H9 (cell line): ENCODE measurements at regions not wholly inside any gene's neighbourhood (a gene's known extent, or its start where the extent isn't known, plus 50 kb on each side); places are given as distances from the start of the nearest gene placed in this dataset.

Experiments
- DNase-seq: peaks from one replicate; pipeline ENCODE4 v3.0.0-alpha.2; 2017
- H2AFZ ChIP-seq: one replicate; pipeline ENCODE4 v1.6.1; 2013; ENCODE audit warnings: mild to moderate bottlenecking, low read length, control low read depth, moderate library complexity
- H2AK5ac ChIP-seq: 2 replicates; pipeline ENCODE4 v1.6.1; 2013; ENCODE audit warnings: low read length, control low read depth, mixed read lengths; ENCODE audit not compliant: insufficient read length
- H2BK120ac ChIP-seq: one replicate; pipeline ENCODE4 v1.6.1; 2013; ENCODE audit warnings: low read depth, mild to moderate bottlenecking, low read length, control low read depth, inconsistent platforms; ENCODE audit not compliant: poor library complexity, severe bottlenecking
- H2BK12ac ChIP-seq: 2 replicates; pipeline ENCODE4 v1.6.1; 2013; ENCODE audit warnings: low read length, control low read depth, mixed read lengths, low read depth; ENCODE audit not compliant: insufficient read length
- H2BK15ac ChIP-seq: 2 replicates; pipeline ENCODE4 v1.6.1; 2013; ENCODE audit warnings: low read depth, low read length, control low read depth
- H2BK20ac ChIP-seq: one replicate; pipeline ENCODE4 v1.6.1; 2013; ENCODE audit warnings: low read depth, mild to moderate bottlenecking, low read length, control low read depth, inconsistent platforms; ENCODE audit not compliant: poor library complexity, severe bottlenecking
- H2BK5ac ChIP-seq: 2 replicates; pipeline ENCODE4 v1.6.1; 2013; ENCODE audit warnings: low read length, control low read depth, mixed read lengths; ENCODE audit not compliant: insufficient read length
- H3K14ac ChIP-seq: 2 replicates; pipeline ENCODE4 v1.6.1; 2013; ENCODE audit warnings: low read length, control low read depth; ENCODE audit not compliant: insufficient read depth
- H3K18ac ChIP-seq: 2 replicates; pipeline ENCODE4 v1.6.1; 2013; ENCODE audit warnings: low read depth, mild to moderate bottlenecking, mixed read lengths, low read length, control low read depth; ENCODE audit not compliant: insufficient read length
- H3K23ac ChIP-seq: 2 replicates; pipeline ENCODE4 v1.6.1; 2013; ENCODE audit warnings: low read length, control low read depth, mixed read lengths, low read depth; ENCODE audit not compliant: insufficient read length
- H3K23me2 ChIP-seq: 2 replicates; pipeline ENCODE4 v1.6.1; 2013; ENCODE audit warnings: low read depth, mild to moderate bottlenecking, mixed read lengths, low read length, control low read depth; ENCODE audit not compliant: insufficient read length, poor library complexity, severe bottlenecking
- H3K27ac ChIP-seq: 2 replicates; pipeline ENCODE4 v1.5.1; 2013; ENCODE audit warnings: low read length, control low read depth, mixed read lengths, low read depth; ENCODE audit not compliant: insufficient read length
- H3K27me3 ChIP-seq: 2 replicates; pipeline ENCODE4 v1.6.1; 2013; ENCODE audit warnings: low read length, control low read depth, inconsistent platforms; ENCODE audit not compliant: insufficient read depth
- H3K4ac ChIP-seq: 2 replicates; pipeline ENCODE4 v1.6.1; 2013; ENCODE audit warnings: low read depth, mild to moderate bottlenecking, control low read depth, inconsistent platforms, low read length, moderate library complexity
- H3K4me1 ChIP-seq: 2 replicates; pipeline ENCODE4 v1.6.1; 2013; ENCODE audit warnings: low read length, control low read depth, inconsistent platforms; ENCODE audit not compliant: insufficient read depth
- H3K4me2 ChIP-seq: 2 replicates; pipeline ENCODE4 v1.6.1; 2013; ENCODE audit warnings: low read length, control low read depth, mixed read lengths; ENCODE audit not compliant: insufficient read length, insufficient read depth
- H3K56ac ChIP-seq: 2 replicates; pipeline ENCODE4 v1.6.1; 2013; ENCODE audit warnings: low read depth, mild to moderate bottlenecking, mixed read lengths, low read length, control low read depth; ENCODE audit not compliant: insufficient read length
- H3K79me1 ChIP-seq: 2 replicates; pipeline ENCODE4 v1.6.1; 2013; ENCODE audit warnings: low read depth, mild to moderate bottlenecking, moderate library complexity, low read length, control low read depth, inconsistent platforms; ENCODE audit not compliant: insufficient read depth, poor library complexity, severe bottlenecking
- H3K79me2 ChIP-seq: 2 replicates; pipeline ENCODE4 v1.6.1; 2013; ENCODE audit warnings: low read length, control low read depth, inconsistent platforms; ENCODE audit not compliant: insufficient read depth
- H3K9ac ChIP-seq: 2 replicates; pipeline ENCODE4 v1.6.1; 2013; ENCODE audit warnings: low read length, control low read depth, mixed read lengths; ENCODE audit not compliant: insufficient read length; ENCODE audit errors: extremely low read depth
- H3K9me3 ChIP-seq: one replicate; pipeline ENCODE4 v1.6.1; 2013; ENCODE audit warnings: low read depth, low read length, inconsistent platforms; ENCODE audit not compliant: control insufficient read depth
- H3T11ph ChIP-seq: one replicate; pipeline ENCODE4 v1.6.1; 2013; ENCODE audit warnings: mild to moderate bottlenecking, low read length, control low read depth, inconsistent platforms
- H4K20me1 ChIP-seq: one replicate; pipeline ENCODE4 v1.6.1; 2013; ENCODE audit not compliant: control insufficient read depth, insufficient read length, insufficient read depth
- H4K5ac ChIP-seq: 2 replicates; pipeline ENCODE4 v1.6.1; 2013; ENCODE audit warnings: low read depth, mild to moderate bottlenecking, mixed read lengths, low read length, control low read depth; ENCODE audit not compliant: insufficient read length
- H4K8ac ChIP-seq: replicated peaks from 2 replicates; pipeline ENCODE4 v1.6.1; 2013; ENCODE audit warnings: low read length, control low read depth, mixed read lengths, low read depth; ENCODE audit not compliant: insufficient read length
- H4K91ac ChIP-seq: 2 replicates; pipeline ENCODE4 v1.6.1; 2013; ENCODE audit warnings: low read depth, mild to moderate bottlenecking, moderate library complexity, mixed read lengths, low read length, control low read depth; ENCODE audit not compliant: insufficient read length
- H3K27ac Mint-ChIP-seq, 3 experiments: 2 replicates in 2 of 3; 3 replicates in 1 of 3; pipeline ENCODE4 v1.8.0; 2020 to 2021; ENCODE audit warnings: mixed read lengths in 3 of 3, mild to moderate bottlenecking in 1 of 3, moderate library complexity in 1 of 3
- H3K27me3 Mint-ChIP-seq: 2 replicates; pipeline ENCODE4 v1.8.0; 2021; ENCODE audit warnings: low read depth, mild to moderate bottlenecking, moderate library complexity, mixed read lengths
- H3K36me3 Mint-ChIP-seq, 3 experiments: 2 replicates in 2 of 3; 3 replicates in 1 of 3; pipeline ENCODE4 v1.8.0; 2020 to 2021; ENCODE audit warnings: low read depth in 3 of 3, mixed read lengths in 3 of 3; ENCODE audit not compliant: insufficient read depth in 1 of 3
- H3K4me1 Mint-ChIP-seq, 2 experiments: 2 replicates each; pipeline ENCODE4 v1.8.0; 2020; ENCODE audit warnings: mixed read lengths in 2 of 2
- H3K4me3 Mint-ChIP-seq, 2 experiments: 2 replicates in 1 of 2; 3 replicates in 1 of 2; pipeline ENCODE4 v1.8.0; 2020 to 2021; ENCODE audit warnings: mild to moderate bottlenecking in 2 of 2, mixed read lengths in 2 of 2, moderate library complexity in 1 of 2
- H3K9me3 Mint-ChIP-seq, 2 experiments: 2 replicates in 1 of 2; 3 replicates in 1 of 2; pipeline ENCODE4 v1.8.0; 2020; ENCODE audit warnings: mild to moderate bottlenecking in 2 of 2, mixed read lengths in 2 of 2, moderate library complexity in 1 of 2
- WGBS: extraction: QIAGEN DNeasy Blood & Tissue Kit; methylation state at CpG from one replicate; pipeline ENCODE4 v1.1.7; 2013; ENCODE audit warnings: missing lambda C conversion rate, low lambda C conversion rate, mixed read lengths; ENCODE audit not compliant: insufficient read length; ENCODE audit errors: extremely low coverage; 5-methylcytosine and 5-hydroxymethylcytosine counted together
- TF ChIP-seq, protein P1 (sequence below): fragments of 200-600 bp; sonication (generic); conservative IDR thresholded peaks from 3 replicates; pipeline ENCODE4 v1.8.0; 2021; ENCODE audit warnings: antibody characterized with exemption, mild to moderate bottlenecking

DNA sequence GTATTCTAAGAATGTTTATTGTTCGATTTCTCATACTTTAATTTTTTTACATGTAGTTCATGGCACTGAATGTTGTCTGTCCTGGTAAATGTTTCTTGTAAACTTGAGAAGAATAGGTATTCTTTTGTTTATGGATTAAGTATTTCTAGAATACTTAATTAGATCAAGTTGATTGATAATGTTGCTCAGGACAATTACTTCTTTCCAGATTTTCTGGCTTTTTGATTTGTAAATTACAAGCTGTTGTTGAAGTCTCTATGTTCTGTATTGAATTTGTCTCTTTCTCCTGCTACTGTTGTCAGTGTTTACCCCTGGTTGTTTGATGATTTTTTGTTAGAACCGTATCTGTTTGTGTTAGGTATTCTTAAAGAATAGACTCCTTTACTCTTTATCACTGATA, 1720.9 kb upstream of the AGA start:
- no peak overlapping the region for H3K4me2 ChIP-seq
- no peak overlapping the region for H3K9ac ChIP-seq
- peaks cover 3% of the 10 kb centered on the region; the same call in 1 of the 2 replicates for H3K79me2 ChIP-seq
- H3K27ac ChIP-seq, result no peak overlapping the region
- no peak overlapping the region for H4K8ac ChIP-seq
- no peak overlapping the region for H2AK5ac ChIP-seq
- TF ChIP-seq, protein P1, sequence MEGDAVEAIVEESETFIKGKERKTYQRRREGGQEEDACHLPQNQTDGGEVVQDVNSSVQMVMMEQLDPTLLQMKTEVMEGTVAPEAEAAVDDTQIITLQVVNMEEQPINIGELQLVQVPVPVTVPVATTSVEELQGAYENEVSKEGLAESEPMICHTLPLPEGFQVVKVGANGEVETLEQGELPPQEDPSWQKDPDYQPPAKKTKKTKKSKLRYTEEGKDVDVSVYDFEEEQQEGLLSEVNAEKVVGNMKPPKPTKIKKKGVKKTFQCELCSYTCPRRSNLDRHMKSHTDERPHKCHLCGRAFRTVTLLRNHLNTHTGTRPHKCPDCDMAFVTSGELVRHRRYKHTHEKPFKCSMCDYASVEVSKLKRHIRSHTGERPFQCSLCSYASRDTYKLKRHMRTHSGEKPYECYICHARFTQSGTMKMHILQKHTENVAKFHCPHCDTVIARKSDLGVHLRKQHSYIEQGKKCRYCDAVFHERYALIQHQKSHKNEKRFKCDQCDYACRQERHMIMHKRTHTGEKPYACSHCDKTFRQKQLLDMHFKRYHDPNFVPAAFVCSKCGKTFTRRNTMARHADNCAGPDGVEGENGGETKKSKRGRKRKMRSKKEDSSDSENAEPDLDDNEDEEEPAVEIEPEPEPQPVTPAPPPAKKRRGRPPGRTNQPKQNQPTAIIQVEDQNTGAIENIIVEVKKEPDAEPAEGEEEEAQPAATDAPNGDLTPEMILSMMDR, result no peak
- no peak overlapping the region for H2BK12ac ChIP-seq
- no peak overlapping the region for H3K23ac ChIP-seq
- no peak overlapping the region for H3K18ac ChIP-seq
- H2BK120ac ChIP-seq, result no peak overlapping the region
- H4K5ac ChIP-seq, result no peak overlapping the region
- no CpG with 5 or more reads among the region's 2 CpGs for WGBS
- H3K4me1 ChIP-seq, result no peaks in the 10 kb centered on the region; the same call in 1 of the 2 replicates
- H2BK5ac ChIP-seq, result no peak overlapping the region
- H3K36me3 Mint-ChIP-seq, result peaks cover 17 to 32% (median 28%) of the 10 kb centered on the region in 3 experiments
- H3T11ph ChIP-seq, result no peak overlapping the region
- peak overlapping the region in 1 of 3 experiments; percentile 64; a peak in 1 of 7 replicates for H3K27ac Mint-ChIP-seq
- no peak overlapping the region for H4K91ac ChIP-seq
- H3K4me1 Mint-ChIP-seq, result peaks cover 37 to 41% of the 10 kb centered on the region in 2 experiments
- no peaks in the 10 kb centered on the region; the same call in 1 of the 2 replicates for H3K27me3 Mint-ChIP-seq
- no peaks in the 10 kb centered on the region for H3K79me1 ChIP-seq
- no peak overlapping the region for H2BK20ac ChIP-seq
- H2AFZ ChIP-seq, result no peak overlapping the region
- DNase-seq, result no peak
- H2BK15ac ChIP-seq, result no peak overlapping the region
- no peaks in the 10 kb centered on the region for H4K20me1 ChIP-seq
- H3K56ac ChIP-seq, result no peak overlapping the region
- H3K23me2 ChIP-seq, result no peaks in the 10 kb centered on the region
- H3K14ac ChIP-seq, result no peak overlapping the region
- no peaks in the 10 kb centered on the region for H3K27me3 ChIP-seq
- no peaks in the 10 kb centered on the region for H3K9me3 ChIP-seq
- peaks cover 0 to 3% of the 10 kb centered on the region in 2 experiments; a peak in 2 of 5 replicates for H3K9me3 Mint-ChIP-seq
- H3K4ac ChIP-seq, result no peak overlapping the region
- H3K4me3 Mint-ChIP-seq, result no peak overlapping the region; a peak in 1 of 5 replicates
